Mesendoderm (in vitro differentiated cells): ENCODE measurements at regions not wholly inside any gene's neighbourhood (a gene's known extent, or its start where the extent isn't known, plus 50 kb on each side); places are given as distances from the start of the nearest gene placed in this dataset.

Source experiments
- DNase-seq: peaks from one replicate; pipeline ENCODE4 v3.0.0; 2013
- H2AK5ac ChIP-seq: 2 replicates; pipeline ENCODE4 v1.6.1; 2013; ENCODE audit warnings: low read length, inconsistent platforms
- H2BK120ac ChIP-seq: 2 replicates; pipeline ENCODE4 v1.6.1; 2013; ENCODE audit warnings: low read depth, mild to moderate bottlenecking, low read length, moderate library complexity, mixed read lengths
- H2BK15ac ChIP-seq: replicated peaks from 2 replicates; pipeline ENCODE4 v1.6.1; 2013; ENCODE audit warnings: low read depth, mild to moderate bottlenecking, moderate library complexity
- H2BK5ac ChIP-seq: 2 replicates; pipeline ENCODE4 v1.6.1; 2013; ENCODE audit warnings: low read length, inconsistent platforms
- H3K18ac ChIP-seq: 2 replicates; pipeline ENCODE4 v1.6.1; 2013; ENCODE audit warnings: mild to moderate bottlenecking, low read length, mixed read lengths
- H3K23ac ChIP-seq: one replicate; pipeline ENCODE4 v1.6.1; 2013; ENCODE audit warnings: low read length
- H3K27ac ChIP-seq: 2 replicates; pipeline ENCODE4 v1.5.1; 2013; ENCODE audit warnings: low read depth, mild to moderate bottlenecking, inconsistent platforms, low read length, moderate library complexity
- H3K27me3 ChIP-seq: 2 replicates; pipeline ENCODE4 v1.6.1; 2013; ENCODE audit warnings: low read length, control low read depth, mild to moderate bottlenecking, inconsistent platforms; ENCODE audit not compliant: insufficient read depth, poor library complexity
- H3K36me3 ChIP-seq: 2 replicates; pipeline ENCODE4 v1.6.1; 2013; ENCODE audit warnings: low read length, inconsistent platforms; ENCODE audit not compliant: control insufficient read depth, insufficient read depth
- H3K4ac ChIP-seq: one replicate; pipeline ENCODE4 v1.6.1; 2013; ENCODE audit warnings: low read depth, mild to moderate bottlenecking, low read length, moderate library complexity
- H3K4me1 ChIP-seq: 2 replicates; pipeline ENCODE4 v1.6.1; 2013; ENCODE audit warnings: low read depth, low read length, inconsistent platforms; ENCODE audit not compliant: control insufficient read depth
- H3K4me2 ChIP-seq: 2 replicates; pipeline ENCODE4 v1.6.1; 2013; ENCODE audit warnings: low read length
- H3K4me3 ChIP-seq: 2 replicates; pipeline ENCODE4 v1.5.1; 2013; ENCODE audit warnings: mild to moderate bottlenecking, low read length
- H3K56ac ChIP-seq: one replicate; pipeline ENCODE4 v1.6.1; 2013; ENCODE audit warnings: low read length
- H3K79me1 ChIP-seq: 2 replicates; pipeline ENCODE4 v1.6.1; 2013; ENCODE audit warnings: low read length, inconsistent platforms
- H3K79me2 ChIP-seq: 2 replicates; pipeline ENCODE4 v1.6.1; 2013; ENCODE audit warnings: mild to moderate bottlenecking, low read length; ENCODE audit not compliant: control insufficient read depth, insufficient read depth
- H3K9ac ChIP-seq: 2 replicates; pipeline ENCODE4 v1.6.1; 2013; ENCODE audit warnings: low read length, inconsistent platforms
- H4K5ac ChIP-seq: one replicate; pipeline ENCODE4 v1.6.1; 2013; ENCODE audit warnings: low read length
- H4K8ac ChIP-seq: one replicate; pipeline ENCODE4 v1.6.1; 2013; ENCODE audit warnings: low read depth, mild to moderate bottlenecking, control low read depth, low read length, moderate library complexity
- WGBS: extraction: QIAGEN DNeasy Blood & Tissue Kit; methylation state at CpG from one replicate; pipeline ENCODE4 v1.1.7; 2013; ENCODE audit warnings: low lambda C conversion rate, missing lambda C conversion rate; ENCODE audit not compliant: insufficient coverage; ENCODE audit errors: extremely low coverage; 5-methylcytosine and 5-hydroxymethylcytosine counted together

DNA sequence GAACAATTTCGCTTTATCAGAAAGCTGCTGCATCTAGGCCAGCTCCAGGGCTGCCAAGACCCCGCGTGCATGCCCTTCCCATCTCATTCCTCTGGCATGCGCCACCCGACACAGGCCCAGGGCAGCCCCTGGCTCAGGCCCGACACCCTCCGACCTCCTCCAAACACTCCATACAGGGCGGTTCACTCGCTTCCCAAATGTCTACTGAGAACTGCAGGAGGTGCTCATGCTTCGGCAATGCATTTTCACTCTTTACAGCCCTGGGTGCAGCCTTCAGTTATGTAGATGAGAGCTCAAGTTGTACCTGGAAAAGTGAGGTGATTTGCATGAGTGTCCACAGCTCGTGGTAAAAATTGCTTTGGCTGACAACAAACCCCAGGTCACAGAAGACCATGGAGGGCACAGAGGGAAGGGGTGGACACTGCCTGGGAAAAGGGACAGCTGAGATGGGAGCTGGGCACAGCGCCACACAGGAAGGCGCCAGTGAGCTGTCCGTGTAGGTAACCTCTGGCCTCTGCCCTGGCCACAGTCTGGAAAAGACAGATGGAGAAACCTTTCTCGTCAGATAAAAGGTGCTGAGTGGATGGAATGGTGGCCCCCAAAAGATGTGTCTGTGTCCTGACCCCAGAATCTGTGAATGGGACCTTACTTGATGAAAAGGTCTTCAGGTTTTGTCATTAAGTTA lies 1351.9 kb downstream of the BRD1 start:
- Histone ChIP-seq H3K36me3 (no peaks in the 10 kb centered on the region), H3K4me1 (no peaks in the 10 kb centered on the region), H3K9ac (no peak overlapping the region), H3K4ac (no peak overlapping the region), H3K79me2 (no peaks in the 10 kb centered on the region), H3K27ac (no peak overlapping the region), H4K8ac (no peak overlapping the region), H3K79me1 (no peaks in the 10 kb centered on the region), H2BK5ac (no peak overlapping the region), H2AK5ac (no peak overlapping the region), H4K5ac (no peak overlapping the region), H3K4me2 (no peak overlapping the region), H3K27me3 (no peaks in the 10 kb centered on the region), H3K23ac (no peak overlapping the region), H3K4me3 (no peak overlapping the region), H3K18ac (no peak overlapping the region), H3K56ac (no peak overlapping the region), H2BK120ac (no peak overlapping the region), H2BK15ac (no peak overlapping the region)
- no peak for DNase-seq
- no CpG with 5 or more reads among the region's 15 CpGs for WGBS

DNA sequence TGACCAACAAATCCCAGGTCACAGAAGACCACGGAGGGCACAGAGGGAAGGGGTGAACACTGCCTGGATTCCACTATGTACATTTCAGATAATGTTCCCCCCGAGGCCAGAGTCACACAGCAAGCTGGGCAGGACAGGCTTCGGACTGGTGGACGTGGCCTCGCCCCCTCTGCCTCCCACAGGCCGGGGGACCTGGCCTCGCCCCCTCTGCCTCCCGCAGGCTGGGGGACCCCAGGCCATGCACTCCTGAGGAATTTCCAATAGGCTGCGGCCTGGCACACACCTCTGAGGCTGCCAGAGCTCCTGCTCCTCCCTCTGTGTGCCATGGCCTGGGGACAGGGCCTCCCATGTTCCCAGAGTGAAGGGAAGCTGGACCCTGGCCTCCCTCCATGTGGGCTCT lies 1352.8 kb downstream of the BRD1 start:
- Histone ChIP-seq H3K23ac (no peak overlapping the region), H3K79me1 (no peaks in the 10 kb centered on the region), H4K5ac (no peak overlapping the region), H3K79me2 (no peaks in the 10 kb centered on the region), H3K4me1 (no peaks in the 10 kb centered on the region), H3K4me3 (no peak overlapping the region), H3K18ac (no peak overlapping the region), H3K27ac (no peak overlapping the region), H2AK5ac (no peak overlapping the region), H3K36me3 (no peaks in the 10 kb centered on the region), H2BK15ac (no peak overlapping the region), H3K27me3 (no peaks in the 10 kb centered on the region), H3K9ac (no peak overlapping the region), H3K4ac (no peak overlapping the region), H4K8ac (no peak overlapping the region), H3K4me2 (no peak overlapping the region), H2BK120ac (no peak overlapping the region), H3K56ac (no peak overlapping the region), H2BK5ac (no peak overlapping the region)
- no peak for DNase-seq
- no CpG with 5 or more reads among the region's 9 CpGs for WGBS

DNA sequence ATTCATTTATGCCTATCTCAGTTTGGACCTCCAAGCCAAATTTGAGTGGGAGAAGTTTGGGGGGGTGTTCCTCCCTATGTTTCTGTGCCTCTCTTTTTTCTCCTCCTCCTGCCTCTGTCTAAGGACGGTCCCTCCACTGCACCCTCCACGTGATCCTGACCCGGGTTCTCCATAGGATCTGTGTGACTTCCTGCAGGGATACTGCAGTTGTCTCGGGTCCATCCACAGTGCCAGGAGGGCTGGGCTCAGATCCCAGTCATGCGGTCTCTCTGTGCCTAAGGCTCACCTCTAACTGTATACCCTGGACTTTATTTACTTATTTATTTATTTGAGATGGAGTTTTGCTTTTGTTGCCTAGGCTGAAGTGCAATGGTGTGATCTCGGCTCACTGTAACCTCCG lies 1354.5 kb downstream of the BRD1 start:
- no peak overlapping the region for H2BK5ac ChIP-seq
- H2BK15ac ChIP-seq: no peak overlapping the region
- H3K23ac ChIP-seq: no peak overlapping the region
- H4K5ac ChIP-seq: no peak overlapping the region
- no peak overlapping the region for H3K27ac ChIP-seq
- no CpG with 5 or more reads among the region's 7 CpGs for WGBS
- no peak overlapping the region for H3K4me2 ChIP-seq
- H2AK5ac ChIP-seq: no peak overlapping the region
- no peak overlapping the region for H3K4me3 ChIP-seq
- no peak overlapping the region for H3K4ac ChIP-seq
- H3K36me3 ChIP-seq: no peaks in the 10 kb centered on the region
- H3K79me2 ChIP-seq: no peaks in the 10 kb centered on the region
- no peak overlapping the region for H2BK120ac ChIP-seq
- no peak for DNase-seq
- no peaks in the 10 kb centered on the region for H3K4me1 ChIP-seq
- H3K27me3 ChIP-seq: no peaks in the 10 kb centered on the region
- H3K18ac ChIP-seq: no peak overlapping the region
- no peaks in the 10 kb centered on the region for H3K79me1 ChIP-seq
- H3K56ac ChIP-seq: no peak overlapping the region
- H4K8ac ChIP-seq: no peak overlapping the region
- no peak overlapping the region for H3K9ac ChIP-seq

DNA sequence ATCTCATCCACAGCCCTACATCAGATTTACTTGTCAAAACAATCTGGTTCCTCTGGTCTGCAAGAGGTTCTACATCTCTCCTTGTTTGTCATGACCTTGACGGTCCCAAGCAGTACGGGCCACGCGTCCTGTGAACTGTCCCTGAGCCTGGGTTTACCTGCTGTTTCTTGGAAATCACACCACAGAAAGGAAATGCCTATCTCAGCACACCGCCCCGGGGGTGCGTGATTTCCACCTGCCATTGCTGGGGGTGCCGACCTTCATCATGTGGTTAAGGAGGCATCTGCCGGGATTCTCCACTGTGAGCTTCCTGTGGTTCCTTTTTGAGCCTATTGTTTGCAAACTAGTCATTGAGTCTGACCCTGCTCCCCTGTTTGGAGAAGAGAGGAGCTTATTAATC lies 1363.4 kb downstream of the BRD1 start:
- Histone ChIP-seq H3K4me2 (no peak overlapping the region), H3K9ac (no peak overlapping the region), H3K4me1 (peaks cover 5% of the 10 kb centered on the region), H3K27ac (no peak overlapping the region), H3K79me1 (no peaks in the 10 kb centered on the region), H3K23ac (no peak overlapping the region), H4K5ac (no peak overlapping the region), H3K18ac (no peak overlapping the region), H3K4ac (no peak overlapping the region), H2BK120ac (no peak overlapping the region), H3K56ac (no peak overlapping the region), H3K36me3 (no peaks in the 10 kb centered on the region), H3K27me3 (no peaks in the 10 kb centered on the region), H3K79me2 (no peaks in the 10 kb centered on the region), H2AK5ac (no peak overlapping the region), H2BK15ac (no peak overlapping the region), H2BK5ac (no peak overlapping the region), H3K4me3 (no peak overlapping the region), H4K8ac (no peak overlapping the region)
- peak; percentile 78 for DNase-seq
- WGBS: no CpG with 5 or more reads among the region's 9 CpGs

GRCh38 chr22:48459859-48460823 lies 1367.5 kb downstream of the BRD1 start:
- no peaks in the 10 kb centered on the region for H3K36me3 ChIP-seq
- H3K4ac ChIP-seq: no peak overlapping the region
- no peak overlapping the region for H4K5ac ChIP-seq
- no peak overlapping the region for H4K8ac ChIP-seq
- no peak overlapping the region for H3K4me2 ChIP-seq
- no peak overlapping the region for H3K18ac ChIP-seq
- no peak overlapping the region for H3K4me3 ChIP-seq
- H3K9ac ChIP-seq: no peak overlapping the region
- H3K79me2 ChIP-seq: no peaks in the 10 kb centered on the region
- H3K79me1 ChIP-seq: no peaks in the 10 kb centered on the region
- no peak overlapping the region for H2BK5ac ChIP-seq
- no peak overlapping the region for H2BK120ac ChIP-seq
- H2BK15ac ChIP-seq: no peak overlapping the region
- no peak overlapping the region for H3K56ac ChIP-seq
- H3K27me3 ChIP-seq: no peaks in the 10 kb centered on the region
- WGBS: no CpG with 5 or more reads among the region's 21 CpGs
- H2AK5ac ChIP-seq: no peak overlapping the region
- H3K27ac ChIP-seq: no peak overlapping the region
- DNase-seq: no peak
- H3K23ac ChIP-seq: no peak overlapping the region
- H3K4me1 ChIP-seq: peaks cover 5% of the 10 kb centered on the region
